GM23248 (cell line): ENCODE measurements at regions not wholly inside any gene's neighbourhood (a gene's known extent, or its start where the extent isn't known, plus 50 kb on each side); places are given as distances from the start of the nearest gene placed in this dataset.

Experiments used
- DNase-seq: peaks from one replicate; pipeline ENCODE4 v3.0.0-alpha.2; 2015
- H2AFZ ChIP-seq: fragments of 200-600 bp; sonication (generic); 2 replicates; pipeline ENCODE4 v1.6.1; 2016; ENCODE audit warnings: antibody characterized with exemption
- H3F3A ChIP-seq: fragments of 200-600 bp; sonication (generic); 2 replicates; pipeline ENCODE4 v1.6.1; 2016; ENCODE audit warnings: mild to moderate bottlenecking, antibody characterized with exemption, mixed run types; ENCODE audit not compliant: insufficient read depth
- H3K27ac ChIP-seq: fragments of 200-600 bp; sonication (generic); 2 replicates; pipeline ENCODE4 v1.5.1; 2016; ENCODE audit warnings: mild to moderate bottlenecking
- H3K27me3 ChIP-seq: fragments of 200-600 bp; sonication (generic); replicated peaks from 2 replicates; pipeline ENCODE4 v1.6.1; 2016; ENCODE audit warnings: mild to moderate bottlenecking; ENCODE audit not compliant: insufficient read depth
- H3K36me3 ChIP-seq: fragments of 200-600 bp; sonication (generic); 2 replicates; pipeline ENCODE4 v1.6.1; 2016; ENCODE audit warnings: low read depth, mild to moderate bottlenecking
- H3K4me1 ChIP-seq: fragments of 200-600 bp; sonication (generic); 2 replicates; pipeline ENCODE4 v1.6.1; 2016; ENCODE audit warnings: mild to moderate bottlenecking; ENCODE audit not compliant: insufficient read depth
- H3K4me2 ChIP-seq: fragments of 200-600 bp; sonication (generic); one replicate; pipeline ENCODE4 v1.6.1; 2016; ENCODE audit warnings: mild to moderate bottlenecking; ENCODE audit not compliant: unreplicated experiment
- H3K4me3 ChIP-seq: fragments of 200-600 bp; sonication (generic); 2 replicates; pipeline ENCODE4 v1.5.1; 2016; ENCODE audit warnings: mild to moderate bottlenecking
- H3K79me2 ChIP-seq: fragments of 200-600 bp; sonication (generic); 2 replicates; pipeline ENCODE4 v1.6.1; 2016; ENCODE audit warnings: mild to moderate bottlenecking; ENCODE audit not compliant: insufficient read depth
- H3K9ac ChIP-seq: fragments of 200-600 bp; sonication (generic); 2 replicates; pipeline ENCODE4 v1.6.1; 2016; ENCODE audit warnings: mild to moderate bottlenecking
- H3K9me2 ChIP-seq: fragments of 200-600 bp; sonication (generic); 2 replicates; pipeline ENCODE4 v1.6.1; 2016; ENCODE audit warnings: mixed run types, mild to moderate bottlenecking, moderate library complexity; ENCODE audit not compliant: insufficient read depth
- H3K9me3 ChIP-seq: fragments of 200-600 bp; sonication (generic); one replicate; pipeline ENCODE4 v1.6.1; 2017; ENCODE audit warnings: low read depth
- H4K20me1 ChIP-seq: fragments of 200-600 bp; sonication (generic); 2 replicates; pipeline ENCODE4 v1.6.0; 2016; ENCODE audit not compliant: insufficient read depth
- EZH2 ChIP-seq: fragments of 200-600 bp; sonication (generic); IDR thresholded peaks from 2 replicates; pipeline ENCODE4 v1.6.1; 2018; ENCODE audit warnings: antibody characterized with exemption, mild to moderate bottlenecking; ENCODE audit not compliant: insufficient read depth, poor library complexity, severe bottlenecking
- EZH2phosphoT487 ChIP-seq: fragments of 200-600 bp; sonication (generic); IDR thresholded peaks from 2 replicates; pipeline ENCODE4 v1.6.1; 2018; ENCODE audit warnings: antibody characterized with exemption, moderate library complexity, mild to moderate bottlenecking, low read depth; ENCODE audit not compliant: insufficient read depth
- WGBS, 2 experiments: methylation state at CpG; one replicate each; pipeline ENCODE4 v1.1.6; 2015 to 2017; ENCODE audit warnings: low lambda C conversion rate in 2 of 2, low coverage in 1 of 2; ENCODE audit errors: missing lambda C conversion rate in 2 of 2; 5-methylcytosine and 5-hydroxymethylcytosine counted together
- in situ Hi-C: fragments of 300-500 bp; cut with MboI; formaldehyde crosslinking; loops from 2 replicates; pipeline ENCODE4 v1.15.0; 2020

DNA sequence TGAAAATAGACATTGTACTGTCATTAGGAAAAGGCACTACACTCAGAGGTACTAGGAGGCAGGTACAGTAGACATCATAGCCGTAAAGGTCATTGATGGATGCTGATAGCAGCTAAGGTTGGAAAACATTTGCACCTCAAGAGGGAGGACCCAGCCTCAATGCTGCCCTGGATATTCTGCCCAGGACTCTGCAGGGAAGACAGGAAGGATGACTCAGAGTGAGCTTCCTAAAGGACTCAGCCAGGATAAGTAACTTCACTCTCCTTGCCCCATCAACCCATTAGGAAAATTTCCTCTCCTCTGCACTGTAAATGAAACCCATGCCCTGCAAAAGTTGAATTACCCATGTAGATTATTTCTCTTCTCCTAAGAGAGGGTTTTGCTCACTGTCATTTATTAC is 617.9 kb upstream of the MKI67 start:
- H3K36me3 ChIP-seq = no peaks in the 10 kb centered on the region
- no peaks in the 10 kb centered on the region for H3F3A ChIP-seq
- H3K4me3 ChIP-seq = no peak overlapping the region
- 67 to 68% methylated on average over 1 of the region's 1 CpG for WGBS, 2 experiments
- no peak overlapping the region for H3K4me2 ChIP-seq
- no peaks in the 10 kb centered on the region for H4K20me1 ChIP-seq
- DNase-seq = no peak
- no peaks in the 10 kb centered on the region for H3K79me2 ChIP-seq
- no peak for TF ChIP-seq EZH2phosphoT487
- TF ChIP-seq EZH2 = no peak
- in situ Hi-C loops = no loop called here
- H2AFZ ChIP-seq = no peak overlapping the region
- H3K27ac ChIP-seq = no peak overlapping the region
- H3K27me3 ChIP-seq = no peaks in the 10 kb centered on the region
- H3K9ac ChIP-seq = no peak overlapping the region
- no peaks in the 10 kb centered on the region for H3K9me3 ChIP-seq
- H3K4me1 ChIP-seq = no peaks in the 10 kb centered on the region
- H3K9me2 ChIP-seq = no peaks in the 10 kb centered on the region

DNA sequence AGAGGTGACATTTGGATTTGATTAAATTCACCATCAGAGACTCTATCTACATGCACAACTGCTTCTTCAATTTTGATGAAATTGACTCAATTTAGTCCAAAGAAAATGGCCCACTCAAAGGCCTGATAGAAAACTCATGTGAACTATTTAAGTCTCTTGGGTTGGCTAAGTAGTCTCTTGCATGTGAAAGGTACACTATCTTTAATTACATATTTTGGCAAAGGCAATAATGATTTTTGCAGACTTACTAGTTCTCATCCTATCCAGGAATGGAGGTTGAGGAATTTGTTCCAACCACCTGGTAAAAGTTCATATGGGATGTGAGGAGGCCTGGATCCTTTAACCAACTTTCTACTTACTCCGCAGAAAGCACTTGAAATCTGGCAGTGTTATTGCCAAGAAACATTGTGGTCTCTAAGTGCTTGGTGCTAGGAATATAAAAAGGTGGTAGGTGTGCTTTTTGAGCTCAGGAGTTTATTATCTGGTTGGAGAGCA is 618.6 kb upstream of the MKI67 start:
- no peak overlapping the region for H3K4me2 ChIP-seq
- TF ChIP-seq EZH2 = no peak
- TF ChIP-seq EZH2phosphoT487 = no peak
- in situ Hi-C loops = no loop called here
- no peaks in the 10 kb centered on the region for H4K20me1 ChIP-seq
- H3K9ac ChIP-seq = no peak overlapping the region
- no peak overlapping the region for H2AFZ ChIP-seq
- no peaks in the 10 kb centered on the region for H3K4me1 ChIP-seq
- H3K36me3 ChIP-seq = no peaks in the 10 kb centered on the region
- no peak overlapping the region for H3K27ac ChIP-seq
- no peak for DNase-seq
- WGBS, 2 experiments = 59 to 66% methylated on average over 1 of the region's 1 CpG
- no peaks in the 10 kb centered on the region for H3K27me3 ChIP-seq
- H3K9me2 ChIP-seq = no peaks in the 10 kb centered on the region
- no peak overlapping the region for H3K4me3 ChIP-seq
- no peaks in the 10 kb centered on the region for H3K9me3 ChIP-seq
- no peaks in the 10 kb centered on the region for H3F3A ChIP-seq
- no peaks in the 10 kb centered on the region for H3K79me2 ChIP-seq

DNA sequence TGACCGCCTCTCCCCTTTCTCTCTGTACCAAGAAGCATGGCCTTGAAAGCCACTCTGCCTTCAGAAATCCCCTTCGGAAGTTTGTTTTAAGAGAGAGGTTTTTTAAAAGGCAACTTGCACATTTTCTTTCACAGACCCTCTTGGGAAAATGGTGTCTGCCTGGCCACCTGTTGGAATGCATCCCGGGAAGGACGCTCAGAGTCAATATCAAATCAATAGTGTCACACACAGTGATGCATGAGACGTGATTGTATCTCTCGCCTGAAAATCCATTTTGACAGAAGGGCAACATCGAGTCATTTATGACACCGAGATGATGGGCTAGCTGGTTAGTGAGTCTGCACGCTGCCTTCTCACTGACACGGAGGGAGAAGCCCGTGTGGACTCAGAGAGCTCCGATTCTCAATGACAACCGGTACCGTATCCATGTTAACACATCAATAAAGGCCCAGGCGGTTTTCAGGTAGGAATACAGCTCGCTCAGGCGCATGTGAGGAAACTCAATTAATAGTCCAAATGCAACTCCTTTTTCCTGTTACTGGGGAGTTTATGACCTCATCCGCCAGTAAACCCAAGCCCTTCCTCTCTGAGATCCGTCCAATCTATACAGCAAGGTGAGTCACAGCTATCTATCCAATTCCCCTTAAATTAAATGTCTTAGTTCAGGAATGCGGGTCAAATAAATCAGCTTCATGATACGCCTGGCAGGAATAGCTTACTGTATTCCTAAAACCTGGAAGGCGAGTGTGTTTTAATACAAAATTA is 621.5 kb upstream of the MKI67 start:
- Histone ChIP-seq H3K4me3 (no peak overlapping the region), H3K4me1 (no peaks in the 10 kb centered on the region), H3K9ac (no peak overlapping the region), H3K27ac (no peak overlapping the region), H3K4me2 (no peak overlapping the region), H3K9me3 (no peaks in the 10 kb centered on the region), H2AFZ (no peak overlapping the region), H4K20me1 (no peaks in the 10 kb centered on the region), H3K27me3 (no peaks in the 10 kb centered on the region), H3K36me3 (no peaks in the 10 kb centered on the region), H3K79me2 (no peaks in the 10 kb centered on the region), H3F3A (no peaks in the 10 kb centered on the region), H3K9me2 (no peaks in the 10 kb centered on the region)
- in situ Hi-C loops = no loop called here
- no peak for DNase-seq
- WGBS, 2 experiments = 71 to 72% methylated on average over 22 of the region's 22 CpGs
- no peak for TF ChIP-seq EZH2
- no peak for TF ChIP-seq EZH2phosphoT487

DNA sequence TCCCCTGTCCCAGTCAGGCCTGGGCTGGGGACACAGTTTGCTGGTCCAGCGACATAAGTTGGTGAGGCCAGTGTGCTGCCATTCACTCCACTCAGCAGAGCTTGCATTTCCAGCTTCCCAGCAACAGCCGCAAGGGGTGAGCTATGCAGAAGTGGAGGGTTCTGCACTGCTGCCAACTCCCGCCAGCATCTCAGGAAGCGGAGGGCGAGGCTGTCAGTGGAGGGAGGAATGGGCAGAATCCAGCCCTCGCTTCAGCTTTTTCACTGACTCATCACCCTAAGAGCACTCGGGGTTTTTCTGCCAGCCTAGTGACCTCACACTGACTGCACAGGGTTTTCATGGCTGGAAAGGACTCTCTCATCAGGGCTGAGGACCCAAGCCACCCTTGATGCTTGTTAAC is 625.1 kb upstream of the MKI67 start:
- H3K27me3 ChIP-seq = no peaks in the 10 kb centered on the region
- H3K4me3 ChIP-seq = no peak overlapping the region
- peak; percentile 13 for DNase-seq
- H3K4me1 ChIP-seq = no peaks in the 10 kb centered on the region
- 24 to 25% methylated on average over 7 of the region's 7 CpGs for whole genome bisulfite sequencing, 2 experiments
- no peaks in the 10 kb centered on the region for H4K20me1 ChIP-seq
- H3K27ac ChIP-seq = no peak overlapping the region
- no peaks in the 10 kb centered on the region for H3K79me2 ChIP-seq
- H3F3A ChIP-seq = no peaks in the 10 kb centered on the region
- H3K9me2 ChIP-seq = no peaks in the 10 kb centered on the region
- no peak overlapping the region for H2AFZ ChIP-seq
- TF ChIP-seq EZH2 (no peak), EZH2phosphoT487 (no peak)
- no peaks in the 10 kb centered on the region for H3K9me3 ChIP-seq
- no peaks in the 10 kb centered on the region for H3K36me3 ChIP-seq
- H3K4me2 ChIP-seq = no peak overlapping the region
- H3K9ac ChIP-seq = no peak overlapping the region
- in situ Hi-C loops = no loop called here

DNA sequence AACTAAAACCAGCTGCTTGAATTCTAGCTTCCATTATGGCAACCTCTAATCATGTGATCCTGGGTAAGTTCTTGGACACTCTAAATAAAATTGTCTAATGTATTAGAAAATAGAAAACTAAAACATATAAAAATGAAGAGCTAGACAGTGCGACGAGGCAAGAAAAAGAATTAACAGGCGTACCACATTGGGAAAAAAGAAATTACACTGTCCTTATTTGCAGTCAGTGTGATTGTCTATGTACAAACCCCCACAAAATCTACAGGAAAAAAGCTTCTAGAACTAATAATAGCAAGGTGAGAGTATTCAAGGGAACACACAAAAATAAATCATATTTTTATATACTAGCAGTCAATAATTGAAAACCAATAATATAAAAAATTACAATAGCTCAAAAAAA is 625.6 kb upstream of the MKI67 start:
- in situ Hi-C loops = no loop called here
- Histone ChIP-seq H3K4me3 (no peak overlapping the region), H3K4me2 (no peak overlapping the region), H4K20me1 (no peaks in the 10 kb centered on the region), H3K9ac (no peak overlapping the region), H3K4me1 (no peaks in the 10 kb centered on the region), H3K27me3 (no peaks in the 10 kb centered on the region), H3K36me3 (no peaks in the 10 kb centered on the region), H3K79me2 (no peaks in the 10 kb centered on the region), H3F3A (no peaks in the 10 kb centered on the region), H2AFZ (no peak overlapping the region), H3K9me3 (no peaks in the 10 kb centered on the region), H3K27ac (no peak overlapping the region), H3K9me2 (no peaks in the 10 kb centered on the region)
- TF ChIP-seq EZH2 = no peak
- 53 to 72% methylated on average over 3 of the region's 3 CpGs for WGBS, 2 experiments
- DNase-seq = no peak
